Tongue (tissue), 1 donor: ENCODE measurements at regions not wholly inside any gene's neighbourhood (a gene's known extent, or its start where the extent isn't known, plus 50 kb on each side); places are given as distances from the start of the nearest gene placed in this dataset.
A peak's percentile ranks its signal among the peaks of the same experiment; 100 is the strongest.

Experiments used
- DNase-seq: peaks from one replicate; pipeline ENCODE4 v3.0.0-alpha.2; 2015

DNA sequence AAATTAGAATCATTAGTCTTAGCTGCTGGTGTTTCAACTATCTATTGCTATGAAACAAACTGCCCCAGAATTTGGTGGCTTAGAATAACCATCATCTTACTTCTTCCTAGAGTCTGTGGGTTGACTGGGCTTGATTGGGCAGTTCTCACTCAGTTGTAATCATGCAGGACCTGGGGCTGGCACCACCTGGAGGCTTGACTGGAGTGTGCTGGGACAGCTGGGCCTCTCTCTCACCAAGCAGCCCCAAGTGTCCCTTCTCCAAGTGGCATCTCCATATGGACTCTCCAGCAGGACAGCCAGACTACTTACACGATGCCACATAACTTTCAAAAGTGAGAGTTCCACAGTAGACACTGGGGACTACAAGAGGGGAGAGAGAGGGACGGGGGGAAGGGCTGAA is 140.3 kb upstream of the ATP1B1 start:
- DNase-seq, result no peak

GRCh38 chr1:168966636-168967035 is 139.9 kb upstream of the ATP1B1 start:
- no peak for DNase-seq

GRCh38 chr1:168970926-168971659 is 135.4 kb upstream of the ATP1B1 start:
- no peak for DNase-seq

GRCh38 chr1:168972225-168972624 is 134.3 kb upstream of the ATP1B1 start:
- no peak for DNase-seq

DNA sequence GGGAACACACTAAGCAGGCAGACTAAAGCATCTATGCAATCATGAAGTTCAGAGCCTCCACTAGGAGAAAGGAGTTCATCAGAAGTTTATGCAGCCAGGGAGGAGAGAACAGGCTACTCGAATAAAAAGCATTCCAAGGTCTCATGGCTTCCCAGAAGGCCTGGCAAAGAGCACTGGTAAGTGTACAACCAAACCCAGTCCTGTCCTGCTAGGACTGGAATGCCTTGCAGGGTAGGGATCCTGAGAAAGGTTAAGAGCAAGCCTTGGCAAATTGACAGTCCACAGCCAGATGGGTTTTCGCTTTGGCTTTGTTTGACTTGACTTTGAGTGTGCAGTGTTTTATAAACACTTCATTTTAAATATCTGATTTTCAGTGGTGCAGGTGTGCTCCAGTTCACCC is 133.6 kb upstream of the ATP1B1 start:
- DNase-seq, result peak; percentile 50

DNA sequence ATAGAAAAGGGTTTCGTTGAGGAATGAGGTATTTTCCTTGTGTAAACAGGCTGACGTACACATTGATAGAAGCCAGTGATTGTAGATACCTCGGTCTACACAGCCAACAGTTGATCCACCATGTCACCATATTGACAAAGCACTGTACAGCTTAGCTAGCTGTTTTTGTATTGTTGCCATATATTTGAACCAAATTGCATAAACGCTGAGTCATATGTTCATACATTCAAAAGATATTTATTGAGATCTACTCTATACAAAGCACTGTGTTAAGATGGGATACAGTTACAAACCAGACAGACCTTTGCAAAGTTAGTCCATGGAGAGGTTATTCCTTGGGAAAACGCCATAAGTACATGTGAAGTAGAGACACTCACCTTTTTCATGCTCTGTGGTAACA is 132.4 kb upstream of the ATP1B1 start:
- no peak for DNase-seq

GRCh38 chr1:168974611-168975010 is 131.9 kb upstream of the ATP1B1 start:
- no peak for DNase-seq

GRCh38 chr1:168976267-168976666 is 130.2 kb upstream of the ATP1B1 start:
- DNase-seq, result no peak

GRCh38 chr1:168977618-168978017 is 128.9 kb upstream of the ATP1B1 start:
- DNase-seq, result no peak

DNA sequence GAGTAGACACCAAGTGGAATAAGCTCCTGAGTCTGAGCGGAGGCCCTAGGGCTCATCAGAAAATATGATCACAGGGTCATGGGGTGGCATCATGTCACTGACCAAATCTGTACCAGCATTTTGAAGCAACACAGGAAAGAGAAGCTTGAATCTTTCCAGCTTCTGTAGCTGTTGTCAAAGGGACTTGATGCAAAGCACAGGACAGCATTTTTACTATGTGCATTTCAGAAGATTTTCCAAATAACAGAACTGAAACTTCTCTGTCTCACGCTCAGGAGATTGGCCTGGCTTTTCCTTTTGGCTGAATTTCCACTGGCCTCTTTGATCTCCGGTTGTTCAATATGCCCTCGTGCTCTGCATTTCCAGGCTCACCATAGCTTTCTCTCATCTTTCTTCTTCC is 127.2 kb upstream of the ATP1B1 start:
- DNase-seq, result no peak

GRCh38 chr1:168980180-168980579 is 126.3 kb upstream of the ATP1B1 start:
- DNase-seq, result no peak

DNA sequence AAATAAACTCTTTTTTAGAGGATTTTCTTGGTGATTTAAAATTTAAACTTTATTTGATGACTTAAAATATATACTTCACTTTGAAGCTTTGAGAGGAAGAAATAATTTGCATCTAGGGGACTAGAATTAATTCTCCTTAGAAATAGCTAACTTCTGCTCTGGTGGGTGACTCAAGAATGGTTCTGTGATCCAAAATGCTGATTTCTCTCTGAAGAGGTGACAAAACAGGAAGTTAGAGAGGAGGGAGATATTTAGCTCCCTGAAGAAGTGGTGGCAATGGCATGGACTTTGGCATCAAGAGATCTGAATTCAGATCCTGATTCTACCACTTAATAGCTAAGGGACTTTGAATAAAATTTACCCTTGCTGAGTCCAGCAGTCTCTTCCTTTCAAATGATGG is 125.8 kb upstream of the ATP1B1 start:
- DNase-seq, result no peak

DNA sequence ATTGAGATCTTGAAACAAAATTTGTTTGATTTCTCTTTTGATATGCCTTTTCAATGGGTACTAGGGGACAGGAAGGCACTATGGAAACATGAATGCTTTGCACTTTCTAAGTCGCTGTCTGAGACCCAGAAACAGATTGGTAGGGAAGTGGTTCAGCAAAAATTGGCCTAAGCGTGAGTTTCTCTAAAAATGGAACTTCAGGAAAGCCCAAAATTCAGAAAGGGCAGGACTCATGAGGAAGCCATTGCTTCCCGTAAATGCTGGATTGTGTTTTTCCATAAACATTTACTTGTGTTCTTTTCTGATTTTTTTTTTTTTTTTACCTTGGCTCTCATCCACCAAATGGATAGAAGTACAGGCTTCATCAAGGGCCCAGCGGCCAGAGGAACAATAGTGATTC is 123.7 kb upstream of the ATP1B1 start:
- DNase-seq, result no peak

GRCh38 chr1:168987330-168987729 is 119.2 kb upstream of the ATP1B1 start:
- DNase-seq, result no peak

DNA sequence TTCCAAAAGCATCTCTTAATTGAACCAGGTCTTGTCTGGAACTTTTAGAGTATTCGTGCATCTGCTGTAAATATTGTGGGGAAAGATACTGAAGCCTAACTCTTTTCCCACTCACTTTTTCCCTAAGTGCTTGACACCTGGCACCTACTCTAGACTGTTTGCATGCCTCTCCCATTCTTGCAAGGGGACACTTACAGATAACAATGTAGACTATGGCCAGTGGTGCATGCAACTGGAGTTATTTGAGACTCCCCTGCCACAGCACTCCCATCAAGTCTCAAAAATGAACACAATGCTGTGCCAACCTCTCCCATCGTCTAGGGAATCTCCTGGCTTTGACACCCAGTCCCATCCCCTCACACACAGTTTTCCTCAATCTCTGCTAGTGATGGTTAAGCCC is 118.6 kb upstream of the ATP1B1 start:
- no peak for DNase-seq

GRCh38 chr1:168989985-168990384 is 116.5 kb upstream of the ATP1B1 start:
- DNase-seq, result no peak

DNA sequence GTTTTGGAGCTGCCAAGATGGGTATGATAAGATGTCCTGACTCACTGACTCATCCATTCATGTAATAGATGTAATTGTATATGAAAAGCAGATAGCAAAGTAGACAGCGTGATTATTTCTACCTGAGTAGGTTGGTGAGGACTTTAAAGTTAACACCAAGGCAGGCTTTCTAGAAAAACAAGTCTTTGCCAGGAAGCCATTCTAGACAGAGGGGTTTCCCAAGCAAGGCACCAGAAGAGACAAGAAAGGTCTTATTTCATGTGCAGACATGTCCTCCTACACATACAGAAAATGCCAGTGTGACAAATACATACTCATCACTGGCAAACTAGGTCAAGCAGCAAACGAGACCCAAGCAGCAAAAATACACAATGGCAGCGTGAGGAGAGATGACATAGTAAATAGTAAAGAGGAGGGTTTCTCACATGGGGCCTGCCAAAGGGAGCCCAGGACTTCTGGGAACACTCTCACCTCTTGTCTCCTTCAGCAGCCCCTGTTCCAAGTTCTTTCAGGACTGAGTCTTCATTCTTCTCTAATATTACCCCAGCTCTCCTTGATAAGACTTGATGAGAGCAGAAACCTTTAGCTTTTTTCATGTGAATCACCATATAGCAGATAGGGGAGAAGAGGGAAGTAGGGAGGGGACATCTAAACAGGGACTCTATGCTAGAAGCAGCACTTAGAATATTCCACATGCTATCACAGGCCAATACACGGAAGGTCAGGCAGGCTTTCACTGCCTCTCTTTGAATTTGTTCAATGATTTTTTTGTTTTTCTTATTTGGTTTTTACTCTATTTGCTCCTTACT is 114.6 kb upstream of the ATP1B1 start:
- no peak for DNase-seq

DNA sequence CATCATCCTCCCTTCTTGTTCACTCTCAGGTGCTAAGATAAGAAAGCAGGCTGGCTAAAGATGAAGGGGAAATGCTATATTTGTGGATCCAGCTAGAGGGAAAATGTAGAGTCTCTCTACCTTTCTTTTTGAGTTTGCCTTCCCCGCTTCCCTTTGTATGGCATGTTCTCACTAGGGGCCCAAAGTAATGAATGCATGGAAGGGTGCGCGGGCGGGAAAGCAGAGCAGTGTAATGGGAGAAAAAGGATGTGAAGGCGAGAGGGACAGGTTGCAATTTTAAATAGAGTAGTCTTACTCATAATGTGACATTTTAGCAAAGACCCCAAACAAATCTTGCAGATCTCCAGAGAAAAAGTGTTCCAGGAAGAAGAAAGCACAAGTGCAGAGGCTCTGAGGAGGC is 105.1 kb upstream of the ATP1B1 start:
- DNase-seq, result no peak

DNA sequence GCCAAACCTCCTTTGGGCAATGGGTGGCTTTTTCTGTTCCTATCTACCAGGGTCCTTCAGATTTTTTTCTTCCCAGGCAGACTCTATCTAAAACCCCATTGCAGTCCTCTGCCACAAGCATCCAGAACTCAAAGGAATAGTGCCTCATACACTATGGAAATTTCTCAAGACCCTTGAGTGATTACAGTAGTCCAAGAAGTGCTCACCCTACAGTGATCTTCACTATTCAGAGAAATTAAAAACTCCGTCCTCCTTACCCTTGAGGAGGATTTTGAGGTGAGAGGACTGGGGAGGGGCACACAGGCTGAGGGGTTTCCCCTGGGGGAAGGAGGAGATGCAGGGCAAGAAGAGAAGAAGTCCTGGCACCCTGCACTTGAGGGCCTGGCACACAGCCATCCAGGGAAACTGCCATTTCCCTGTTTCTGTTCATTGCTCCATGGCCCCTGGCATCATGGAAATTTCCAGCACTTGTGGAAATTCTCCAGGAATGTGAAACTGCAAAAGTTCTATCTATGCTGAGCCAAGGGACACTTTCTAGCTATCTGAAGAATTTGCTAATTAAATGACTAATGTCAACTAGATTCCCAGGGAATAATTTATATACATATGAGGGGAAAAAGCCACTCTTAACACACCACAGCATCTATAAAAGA is 102.5 kb upstream of the ATP1B1 start:
- no peak for DNase-seq

DNA sequence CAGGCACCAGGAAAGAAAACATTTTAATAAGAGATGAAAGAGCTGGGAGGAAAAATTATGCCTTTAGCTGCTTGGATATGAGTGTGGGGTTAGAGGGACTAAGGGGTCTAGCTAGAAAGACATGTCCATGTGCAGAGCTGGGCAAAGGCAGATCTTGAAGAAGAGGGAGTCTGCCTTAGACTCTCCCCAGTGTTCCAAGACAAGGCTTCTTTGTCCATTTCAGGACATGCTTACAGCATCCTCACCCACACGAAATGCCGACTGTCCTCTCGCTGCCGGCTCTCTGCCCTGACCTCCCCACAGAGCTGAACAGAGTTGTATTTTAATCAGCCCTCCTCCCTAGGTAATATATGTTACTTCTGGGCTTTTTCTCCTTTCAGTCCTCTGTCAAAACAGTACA is 100.7 kb upstream of the ATP1B1 start:
- DNase-seq, result no peak

DNA sequence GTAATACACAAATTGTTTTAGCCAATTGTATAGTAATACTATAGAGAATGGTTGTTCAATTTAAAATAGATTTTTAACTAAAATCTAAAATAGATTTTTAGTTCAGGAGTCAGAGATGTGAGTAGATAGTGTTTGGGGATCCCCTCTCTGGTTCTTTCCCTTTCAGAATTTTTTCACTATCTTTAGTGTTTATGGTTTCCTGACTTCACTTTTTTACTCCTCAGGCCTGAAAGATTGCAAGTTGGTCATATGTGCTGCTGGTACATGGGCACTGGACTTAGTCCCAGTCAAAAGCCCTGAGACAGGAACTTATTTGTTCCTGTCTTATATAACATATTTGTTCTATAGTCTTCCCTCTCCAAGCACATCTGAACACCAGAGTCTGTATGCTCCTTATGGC is 96.8 kb upstream of the ATP1B1 start:
- DNase-seq, result no peak

DNA sequence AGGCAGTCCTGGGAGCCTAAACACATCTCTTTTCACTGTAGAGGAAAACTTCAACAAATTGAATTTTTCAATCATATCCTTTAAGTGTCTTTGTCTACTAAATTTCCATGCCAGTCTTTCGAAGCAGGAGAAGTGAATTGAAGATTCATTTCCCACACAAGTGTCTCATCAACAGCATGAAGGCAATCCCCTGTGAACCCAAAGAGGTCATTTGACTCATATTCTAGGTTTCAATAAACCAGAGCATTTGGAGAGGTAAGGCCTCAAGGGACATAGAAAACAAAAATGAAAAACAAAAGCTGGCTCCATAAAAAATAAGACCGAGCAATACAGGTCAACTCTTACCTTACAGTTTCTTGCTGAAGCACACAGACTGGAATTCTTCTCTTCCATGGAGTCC is 94.1 kb upstream of the ATP1B1 start:
- DNase-seq, result no peak

GRCh38 chr1:169013821-169014220 is 92.7 kb upstream of the ATP1B1 start:
- DNase-seq, result no peak

DNA sequence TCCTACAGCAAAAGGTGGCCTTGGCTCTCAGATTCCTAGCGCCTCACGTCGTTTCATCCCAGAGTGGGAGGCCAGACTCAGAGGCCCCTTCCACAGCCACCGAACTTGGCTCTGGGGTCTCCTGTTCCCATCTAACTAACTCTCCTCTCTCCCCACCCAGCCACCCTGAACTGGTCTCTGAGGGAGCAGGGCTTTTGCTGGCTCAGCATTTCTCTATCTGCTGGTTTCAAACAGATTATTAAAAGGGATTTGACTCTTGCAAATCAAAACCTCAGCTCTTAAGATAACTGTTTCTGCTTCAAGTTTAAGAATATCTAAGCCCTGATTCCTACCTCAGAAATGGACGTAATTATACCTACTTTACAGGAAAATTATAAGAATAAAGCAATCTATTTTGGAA is 91.0 kb upstream of the ATP1B1 start:
- no peak for DNase-seq
